HG03095 (cell line): ENCODE measurements at regions not wholly inside any gene's neighbourhood (a gene's known extent, or its start where the extent isn't known, plus 50 kb on each side); places are given as distances from the start of the nearest gene placed in this dataset.

Experiments used
- ATAC-seq: cut with Tn5 transposase; IDR thresholded peaks from one replicate; pipeline ENCODE4 v1.9.1; 2021; ENCODE audit warnings: moderate library complexity; ENCODE audit not compliant: unreplicated experiment

GRCh38 chr5:120388016-120388781 lies 75.9 kb upstream of the PRR16 start:
- no peak for ATAC-seq

- no peak for ATAC-seq
Observed at GRCh38 chr5:120394259-120394658, 69.8 kb upstream of the PRR16 start.

GRCh38 chr5:120396186-120396585 lies 67.9 kb upstream of the PRR16 start:
- ATAC-seq, result no peak

- no peak for ATAC-seq
Observed at GRCh38 chr5:120400356-120400755, 63.7 kb upstream of the PRR16 start.

- no peak for ATAC-seq
Observed at GRCh38 chr5:120402606-120403005, 61.5 kb upstream of the PRR16 start.

GRCh38 chr5:120405286-120405864 lies 58.7 kb upstream of the PRR16 start:
- ATAC-seq, result peak; percentile 28

GRCh38 chr5:120405923-120406322 lies 58.2 kb upstream of the PRR16 start:
- peak; percentile 44 for ATAC-seq

- no peak for ATAC-seq
Observed at GRCh38 chr5:120413686-120414085, 50.4 kb upstream of the PRR16 start.
